ENCODE measurements at regions not wholly inside any gene's neighbourhood (a gene's known extent, or its start where the extent isn't known, plus 50 kb on each side); places are given as distances from the start of the nearest gene placed in this dataset.

GRCh38 chr12:63038713-63039100 is 103.8 kb upstream of the PPM1H start:
- TF ChIP-seq CTCF (conservative IDR thresholded peaks at IDR 0.05; ENCODE audit: low read depth, low read length) = no peak
- no peak for TF ChIP-seq EZH2 (IDR thresholded peaks at IDR 0.05; ENCODE audit: low read length, unreplicated experiment)

All from PC-3 (cell line).